GM18517 (cell line): ENCODE measurements at regions not wholly inside any gene's neighbourhood (a gene's known extent, or its start where the extent isn't known, plus 50 kb on each side); places are given as distances from the start of the nearest gene placed in this dataset.

Experiments
- ATAC-seq: cut with Tn5 transposase; IDR thresholded peaks from one replicate; pipeline ENCODE4 v1.9.1; 2021; ENCODE audit warnings: mild to moderate bottlenecking, moderate library complexity; ENCODE audit not compliant: unreplicated experiment

DNA sequence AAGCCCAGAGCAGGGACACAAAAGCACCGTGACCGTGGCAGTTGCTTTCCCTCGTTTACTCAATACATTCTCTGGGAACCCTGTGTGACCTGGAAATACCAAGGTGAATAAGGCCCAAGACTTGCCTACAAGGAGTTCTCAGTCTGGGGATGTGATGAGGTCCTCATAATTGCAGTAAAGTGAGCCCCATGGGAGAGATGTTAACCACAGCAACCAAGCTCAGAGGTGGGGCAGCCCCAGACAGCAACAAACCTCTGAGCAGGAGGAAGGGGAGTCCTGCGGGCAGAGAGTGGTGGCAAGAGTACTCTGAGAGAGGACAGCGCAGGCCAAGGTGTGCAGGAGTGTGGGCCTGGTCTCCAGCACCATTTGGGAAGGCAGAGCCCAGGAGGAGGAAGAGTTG is 91.6 kb downstream of the TTC32 start:
- ATAC-seq = no peak

DNA sequence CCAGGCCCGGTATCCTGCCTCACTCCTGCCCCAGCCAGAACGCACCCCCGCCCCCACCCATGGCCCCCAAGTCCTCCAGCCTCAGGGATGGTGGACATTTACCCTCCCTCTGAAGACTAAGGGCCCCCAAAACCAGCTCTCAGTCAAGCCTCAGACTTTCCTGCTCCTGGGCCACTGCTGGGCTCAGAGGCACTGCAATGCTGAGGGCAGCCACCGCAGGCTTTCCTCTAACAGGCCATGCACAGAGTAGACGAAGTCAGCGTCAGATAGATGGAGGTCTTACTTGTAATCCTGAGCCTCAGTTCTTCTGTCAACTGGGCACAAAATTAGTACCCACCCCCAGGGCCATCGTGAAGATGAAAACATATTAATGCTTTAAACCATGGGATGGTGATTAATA is 92.6 kb downstream of the TTC32 start:
- ATAC-seq = no peak

DNA sequence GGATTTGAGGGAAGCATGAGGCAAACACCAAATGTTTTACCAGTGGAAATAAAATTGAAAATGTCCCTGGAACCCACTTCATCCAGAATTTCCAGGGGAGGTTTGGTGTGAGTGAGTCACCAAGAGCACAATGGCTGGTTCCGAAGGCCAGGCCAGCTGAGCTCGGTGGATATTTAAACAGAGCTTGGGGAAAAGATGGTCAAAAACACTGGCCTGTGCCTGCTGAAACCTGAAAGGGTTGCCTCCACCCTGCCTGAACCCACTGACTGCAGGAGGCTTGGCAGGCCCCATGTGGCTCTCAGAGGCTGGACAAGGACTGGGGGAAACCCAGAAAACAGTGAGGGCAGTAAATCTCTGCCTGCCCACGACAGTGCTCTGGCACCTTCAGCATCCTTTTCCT is 93.9 kb downstream of the TTC32 start:
- ATAC-seq = no peak

DNA sequence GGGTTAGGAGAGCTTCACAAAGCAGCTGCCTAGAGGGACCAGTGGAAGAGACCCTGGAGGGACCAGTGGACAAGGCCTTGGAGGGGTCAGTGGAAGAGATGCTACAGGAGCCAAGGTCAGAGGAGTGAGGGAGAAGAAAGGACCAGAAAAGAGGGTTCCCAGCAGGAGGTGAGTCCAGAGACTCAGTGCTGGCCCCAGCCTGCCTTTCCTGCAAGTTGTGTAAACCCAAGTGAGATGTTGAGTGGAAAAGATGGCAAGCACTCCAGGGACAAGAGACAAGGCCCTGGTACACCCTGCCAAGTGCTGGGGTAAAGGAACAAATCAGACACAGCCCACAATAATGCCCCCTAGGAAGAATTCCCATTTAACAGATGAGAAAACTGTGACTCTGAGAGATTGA is 94.4 kb downstream of the TTC32 start:
- no peak for ATAC-seq

DNA sequence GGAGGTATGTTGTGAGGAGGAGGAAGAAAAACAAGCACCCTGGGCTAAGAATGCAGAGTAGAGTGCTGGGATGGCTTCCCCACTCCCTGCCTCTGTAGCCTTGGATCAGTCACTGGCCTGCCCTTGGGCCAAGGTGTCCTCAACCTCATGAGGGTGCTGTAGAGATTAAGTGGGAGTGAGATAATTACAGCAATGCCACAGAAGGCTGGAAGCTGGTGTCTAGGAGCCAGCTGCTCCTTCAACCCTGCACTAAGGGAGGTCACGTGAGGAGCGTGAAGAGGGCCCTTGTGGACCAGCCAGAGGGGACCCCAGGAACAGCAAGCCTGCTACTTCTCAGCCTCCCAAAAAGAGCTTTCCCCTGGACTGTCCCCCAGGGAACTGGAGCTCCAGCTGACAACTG is 95.2 kb downstream of the TTC32 start:
- ATAC-seq = no peak

DNA sequence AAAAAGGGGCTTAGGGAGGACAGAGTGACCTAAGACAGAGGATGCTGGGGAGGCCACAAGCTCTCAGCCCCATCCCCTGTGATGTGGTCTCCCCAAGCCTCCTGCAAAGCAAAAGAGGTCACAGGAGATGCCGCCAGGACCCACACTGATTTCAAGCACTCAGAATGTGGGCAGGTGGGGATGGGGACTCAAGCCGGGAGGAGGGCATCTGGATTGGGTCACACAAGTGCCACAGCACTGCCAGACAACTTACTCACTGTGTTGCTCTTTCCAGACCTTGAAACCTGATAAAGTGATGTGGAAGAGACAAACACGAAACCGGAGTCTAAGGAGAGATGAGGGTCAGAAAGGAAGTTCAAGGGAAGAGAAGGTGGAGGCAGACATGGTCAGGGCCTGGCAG is 95.7 kb downstream of the TTC32 start:
- ATAC-seq = no peak

DNA sequence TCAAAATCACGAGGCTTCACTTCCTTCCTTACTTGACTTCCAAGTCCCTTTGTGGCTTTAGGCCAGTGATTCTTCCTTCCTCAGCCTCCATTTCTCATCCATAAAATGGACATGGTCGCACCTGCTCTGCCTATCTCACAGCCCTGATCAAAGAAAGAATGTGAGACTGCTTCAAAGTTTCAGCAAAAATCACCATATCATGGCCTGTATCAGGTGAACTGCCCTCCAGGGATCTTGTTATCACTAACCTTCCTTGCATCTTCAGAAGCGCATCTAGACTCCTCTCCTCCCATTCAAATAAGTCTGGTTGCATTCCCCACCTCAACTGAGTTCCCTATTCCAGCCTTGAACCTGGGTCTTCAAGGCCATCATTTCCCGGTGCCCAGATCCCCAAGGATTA is 96.5 kb downstream of the TTC32 start:
- no peak for ATAC-seq

DNA sequence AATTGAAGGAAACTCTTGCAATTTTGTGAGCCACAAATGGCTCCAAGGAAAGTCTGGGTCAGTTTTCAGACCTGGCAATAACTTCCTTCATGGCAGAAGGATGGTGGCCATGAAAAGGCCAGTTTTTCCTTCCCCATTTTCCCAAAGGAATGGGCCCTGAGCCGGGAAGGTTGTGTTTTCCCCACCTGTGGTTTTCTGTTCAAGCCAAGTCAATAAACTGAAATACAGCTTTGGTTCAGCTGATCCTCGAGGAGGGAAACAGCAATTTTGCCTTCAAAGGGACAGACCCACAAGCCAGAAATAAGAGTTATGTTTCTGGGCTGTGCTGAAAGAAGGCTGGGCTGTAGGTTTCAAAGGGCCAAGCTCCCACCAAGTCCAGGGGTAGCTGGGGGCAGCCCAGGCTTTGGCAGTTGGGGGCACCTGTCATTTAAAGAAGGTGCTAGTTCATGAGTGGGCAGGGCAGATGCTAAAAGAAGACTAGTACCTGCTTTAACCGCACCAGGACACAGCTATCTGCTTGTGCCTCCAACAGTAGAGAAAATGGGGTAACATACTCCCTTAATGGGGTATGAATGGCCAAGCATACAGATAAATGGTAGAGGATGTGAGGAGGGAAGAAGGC is 97.0 kb downstream of the TTC32 start:
- ATAC-seq = no peak

DNA sequence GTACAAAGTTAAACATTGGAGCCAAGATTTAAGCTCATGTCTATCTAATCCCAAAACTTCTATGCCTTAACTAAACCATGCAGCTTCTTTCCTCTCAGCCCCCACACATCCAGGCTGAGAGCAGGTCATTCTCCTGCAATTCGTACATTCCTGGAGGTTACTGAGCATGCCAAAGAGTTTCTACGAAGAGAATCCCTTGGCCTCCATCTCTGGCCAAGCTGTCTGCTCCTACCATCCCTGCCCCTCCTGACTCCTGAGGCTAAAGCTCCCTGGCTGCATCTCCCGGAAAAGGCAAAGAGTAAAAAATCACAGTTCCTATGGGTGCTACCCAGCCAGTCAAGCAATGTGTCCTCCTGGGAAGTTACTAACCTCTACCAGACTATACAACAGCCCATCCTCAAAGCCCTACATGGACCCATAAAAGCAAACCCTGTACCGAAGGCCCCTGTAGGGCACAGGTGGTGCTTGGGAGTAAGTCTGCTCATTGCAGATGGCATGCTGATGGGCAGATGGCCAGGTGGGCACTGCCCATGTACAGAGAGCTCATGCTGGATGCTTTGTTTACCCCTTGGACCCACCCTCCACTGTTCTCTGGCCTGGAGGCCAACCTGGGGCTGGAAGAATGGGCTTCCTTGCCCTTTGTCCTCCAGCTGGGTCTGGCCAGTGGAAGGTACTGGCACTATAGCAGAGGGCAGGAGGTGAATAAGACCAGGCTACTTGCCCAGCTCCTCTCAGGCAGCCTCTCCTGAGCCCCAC is 99.5 kb downstream of the TTC32 start:
- no peak for ATAC-seq

DNA sequence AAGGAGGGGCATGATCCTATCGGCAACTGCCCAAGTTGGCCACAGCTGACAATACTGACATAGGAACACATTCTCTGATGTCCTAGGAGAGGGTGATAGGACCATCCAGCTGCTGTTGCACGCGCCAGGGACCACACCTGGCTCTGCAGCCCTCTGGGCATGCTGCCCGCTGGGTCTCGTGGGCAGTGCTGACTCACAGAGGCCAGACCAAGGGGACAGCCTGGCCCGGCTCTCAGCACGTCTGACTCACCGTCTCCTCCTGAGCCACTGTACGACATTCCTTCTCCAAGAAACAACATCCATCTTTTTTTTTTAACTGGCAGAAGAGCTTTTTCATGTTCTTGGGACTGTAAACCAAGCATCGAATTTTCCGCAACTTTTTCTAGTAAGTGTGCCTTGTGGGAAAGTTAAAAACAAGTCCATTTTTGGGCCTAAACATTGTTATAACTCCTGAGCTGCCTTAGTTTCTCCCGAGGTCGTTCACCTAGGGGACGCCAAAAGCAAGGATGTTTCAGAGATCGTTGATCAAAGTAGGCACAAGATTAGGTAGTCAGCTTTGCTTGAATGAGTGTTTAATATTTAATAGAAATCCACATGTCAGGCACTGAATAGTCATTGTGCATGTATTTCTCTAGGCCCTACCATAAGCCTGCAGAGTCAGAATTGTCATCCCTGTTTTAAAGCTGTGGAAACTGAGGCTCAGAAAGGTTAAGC is 100.3 kb downstream of the TTC32 start:
- no peak for ATAC-seq

DNA sequence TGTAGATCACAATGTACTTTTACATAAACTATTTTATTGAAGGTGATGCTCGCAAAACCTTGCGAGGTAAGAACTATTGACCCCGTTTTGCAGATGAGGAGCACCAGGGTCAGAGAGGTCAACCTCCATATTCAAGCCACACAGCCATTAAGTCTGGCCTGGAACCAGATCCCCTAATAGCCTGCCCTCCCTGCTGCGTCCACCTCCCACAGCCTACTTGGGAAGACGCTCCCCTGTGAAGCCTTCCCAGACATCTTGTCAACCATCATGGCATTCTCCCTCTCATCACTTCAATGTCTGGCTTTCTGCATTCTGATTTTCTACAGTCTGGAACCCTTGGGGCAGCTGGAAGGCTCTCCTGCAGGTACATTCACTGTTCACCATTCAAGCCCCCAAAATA is 101.0 kb downstream of the TTC32 start:
- ATAC-seq = no peak

DNA sequence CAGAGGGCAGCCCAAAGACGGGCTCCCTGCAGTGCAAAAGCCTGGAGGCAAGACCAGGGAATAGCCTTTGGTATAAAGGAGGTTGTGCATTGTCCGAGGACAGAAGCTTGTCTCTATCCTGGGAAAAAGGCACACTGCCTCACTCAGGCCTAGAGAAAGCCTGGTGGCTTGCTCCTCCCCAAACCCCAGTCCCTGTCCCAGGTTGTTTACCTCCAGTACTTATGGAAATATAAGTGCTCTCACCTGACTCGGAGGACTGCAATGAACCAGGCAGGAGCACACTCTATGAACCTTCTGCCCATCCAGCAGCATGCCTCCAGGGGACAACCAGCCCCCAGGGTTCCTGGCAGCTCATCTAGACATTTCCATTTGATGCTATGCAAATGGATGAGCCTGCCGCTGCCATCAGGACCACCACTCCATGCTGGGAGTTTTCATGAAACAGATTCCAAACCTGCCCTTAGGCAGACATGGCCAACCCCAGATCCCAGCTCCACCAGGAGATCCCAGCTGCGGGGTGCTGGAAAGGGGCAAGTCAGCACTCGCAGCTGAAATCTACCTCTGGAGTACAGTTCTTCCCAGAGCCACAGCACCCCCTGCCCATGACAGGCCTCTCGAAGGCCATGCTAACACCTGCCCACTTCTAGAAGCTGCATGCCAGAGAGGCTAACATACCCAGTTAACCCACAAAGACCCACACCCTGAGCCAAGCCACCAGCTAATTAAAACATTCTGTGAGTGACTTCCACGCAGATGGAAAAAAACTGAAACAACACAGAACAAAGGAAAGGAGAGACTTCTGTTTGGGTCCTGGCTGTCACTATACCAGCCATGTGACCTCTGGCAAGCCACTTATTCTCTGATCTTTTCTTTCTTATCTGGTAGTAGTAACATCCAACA is 101.7 kb downstream of the TTC32 start:
- no peak for ATAC-seq

DNA sequence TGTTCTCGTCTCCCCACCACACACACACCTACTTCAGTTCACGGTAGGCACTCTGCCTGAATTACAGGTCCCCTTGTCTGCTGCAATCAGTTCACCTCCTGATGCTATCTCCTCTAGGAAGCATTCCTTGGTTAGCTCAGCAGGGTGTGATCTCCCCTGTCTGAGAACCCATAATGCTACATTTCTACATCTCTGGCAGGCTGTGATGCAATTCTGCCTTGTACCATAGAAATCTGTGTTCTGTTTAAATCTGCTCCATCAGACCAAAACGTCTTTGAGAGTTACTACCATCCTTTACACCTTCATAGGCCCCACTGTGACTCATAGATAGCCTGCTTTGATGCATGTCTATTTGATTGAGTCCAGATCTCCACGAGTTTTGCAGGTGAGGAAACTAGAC is 103.9 kb downstream of the TTC32 start:
- ATAC-seq = no peak

DNA sequence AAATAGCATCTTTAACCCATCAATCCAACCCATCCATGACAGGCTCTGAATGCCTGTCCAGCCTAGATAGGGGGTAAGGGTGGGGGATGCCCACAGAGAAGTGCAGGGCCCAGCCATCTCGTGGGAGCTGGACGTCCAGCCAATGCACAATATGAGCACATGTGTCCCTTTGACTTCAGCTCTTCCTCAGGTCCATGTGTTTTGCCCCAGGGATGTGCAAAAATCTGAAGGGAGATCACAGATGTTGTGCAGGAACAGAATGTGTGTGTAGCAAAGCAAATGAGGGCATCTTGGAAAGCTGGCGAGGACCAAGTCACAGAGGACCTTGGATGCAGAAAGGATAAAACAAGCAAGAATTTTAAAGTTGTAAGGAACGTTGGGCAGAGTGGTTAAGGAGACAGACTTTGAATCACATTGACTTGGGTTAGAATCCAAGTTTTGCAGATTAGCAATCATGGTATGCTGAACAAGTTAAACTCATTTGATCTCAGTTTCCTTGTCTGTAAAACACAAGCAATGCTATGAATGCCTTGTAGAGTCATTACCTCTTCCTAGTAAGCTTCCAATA is 104.5 kb downstream of the TTC32 start:
- no peak for ATAC-seq

DNA sequence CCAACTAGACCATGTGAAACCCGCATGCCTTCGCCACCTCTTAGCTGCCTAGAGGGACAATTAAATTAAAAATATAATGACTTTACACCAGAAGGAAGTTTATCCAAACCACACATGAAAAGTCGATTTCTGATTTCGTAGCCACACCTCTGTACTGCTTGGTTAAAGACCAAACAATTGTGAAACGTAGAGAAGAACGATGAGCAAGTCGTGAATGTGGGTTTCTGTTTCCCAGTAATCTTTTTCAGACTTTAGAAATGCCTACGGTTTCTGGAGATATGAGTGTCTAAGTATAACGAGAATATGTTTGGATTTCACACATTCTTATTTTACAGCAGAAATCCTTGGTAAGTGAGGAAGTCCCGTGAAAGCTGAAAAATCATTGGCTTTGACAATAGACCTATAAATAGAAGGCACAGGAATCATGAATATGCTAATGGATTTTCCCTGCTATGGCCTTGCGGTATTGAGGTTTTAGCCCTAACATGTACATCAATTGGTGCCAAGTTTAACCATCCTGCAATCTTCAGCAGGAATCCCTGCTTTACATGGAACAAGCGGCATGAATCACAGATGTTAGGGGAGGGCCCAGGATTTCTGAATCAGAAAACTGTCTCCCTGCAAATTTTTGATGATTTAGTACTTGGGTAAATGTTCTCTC is 105.6 kb downstream of the TTC32 start:
- no peak for ATAC-seq

DNA sequence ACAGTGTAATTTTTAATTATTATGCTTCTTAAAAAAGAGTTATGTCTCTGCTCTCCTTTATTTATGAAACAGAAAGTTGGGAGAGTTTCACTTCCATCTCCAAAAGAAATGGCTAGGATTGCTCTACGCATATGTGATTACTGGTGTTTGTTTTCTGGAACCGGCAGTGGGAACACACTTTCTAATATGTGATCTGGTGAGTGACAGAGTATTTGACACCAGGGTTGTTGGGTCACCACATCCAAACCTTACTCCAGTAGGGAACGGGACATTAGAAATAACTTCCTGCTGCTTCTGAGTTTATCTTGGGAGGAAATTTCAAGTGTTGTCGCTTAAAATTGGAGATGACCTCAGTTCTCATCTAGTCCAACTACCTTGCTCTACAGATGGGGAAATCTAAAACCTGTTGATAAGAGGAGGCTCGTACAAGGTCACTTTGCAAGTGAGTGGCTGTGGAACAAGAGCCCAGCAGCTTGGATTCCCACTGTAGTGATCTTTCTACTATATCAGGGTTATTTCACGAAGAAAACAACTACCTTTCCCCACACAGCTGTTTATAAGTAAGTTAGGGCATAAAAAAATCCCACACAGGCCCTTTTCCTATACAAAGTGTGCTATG is 108.5 kb downstream of the TTC32 start:
- ATAC-seq = no peak

DNA sequence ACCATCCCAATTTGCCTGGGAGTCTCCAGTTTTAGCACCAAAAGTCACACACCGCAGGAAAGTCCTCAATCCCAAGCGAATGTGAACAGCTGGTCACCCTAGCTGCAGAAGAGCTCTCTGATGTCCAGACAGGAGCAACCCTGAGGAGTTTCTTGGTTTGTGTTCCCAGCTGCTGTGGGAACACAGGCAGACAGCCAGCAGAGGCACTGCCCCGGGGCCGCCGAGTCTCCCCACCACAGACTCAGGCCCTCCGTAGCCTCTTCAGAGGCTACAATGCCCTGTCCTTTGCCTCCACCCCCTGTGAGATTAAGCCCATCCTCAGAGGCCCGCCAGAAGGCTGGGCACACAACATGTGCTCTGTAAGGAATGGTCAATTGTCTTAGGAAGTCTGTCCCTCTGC is 111.5 kb downstream of the TTC32 start:
- no peak for ATAC-seq

DNA sequence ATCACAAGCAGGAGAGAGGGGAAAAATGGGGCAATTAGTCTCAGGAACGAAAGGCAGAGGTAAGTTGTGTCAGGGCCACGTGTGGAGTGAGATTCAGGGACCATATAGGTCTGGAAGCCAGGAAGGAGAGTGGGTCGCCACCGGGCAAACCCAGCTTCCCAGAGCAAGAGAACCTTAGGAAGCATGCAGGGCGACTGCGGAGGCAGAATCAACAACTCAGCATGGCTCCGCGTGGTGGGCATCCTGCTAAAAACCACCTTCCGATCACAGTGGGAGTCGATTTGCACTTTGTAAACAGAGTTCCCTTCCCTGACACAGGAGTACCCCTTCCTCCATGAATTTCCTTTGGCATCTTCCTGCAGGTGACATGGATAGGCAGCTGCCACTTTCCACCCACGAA is 114.6 kb downstream of the TTC32 start:
- no peak for ATAC-seq

DNA sequence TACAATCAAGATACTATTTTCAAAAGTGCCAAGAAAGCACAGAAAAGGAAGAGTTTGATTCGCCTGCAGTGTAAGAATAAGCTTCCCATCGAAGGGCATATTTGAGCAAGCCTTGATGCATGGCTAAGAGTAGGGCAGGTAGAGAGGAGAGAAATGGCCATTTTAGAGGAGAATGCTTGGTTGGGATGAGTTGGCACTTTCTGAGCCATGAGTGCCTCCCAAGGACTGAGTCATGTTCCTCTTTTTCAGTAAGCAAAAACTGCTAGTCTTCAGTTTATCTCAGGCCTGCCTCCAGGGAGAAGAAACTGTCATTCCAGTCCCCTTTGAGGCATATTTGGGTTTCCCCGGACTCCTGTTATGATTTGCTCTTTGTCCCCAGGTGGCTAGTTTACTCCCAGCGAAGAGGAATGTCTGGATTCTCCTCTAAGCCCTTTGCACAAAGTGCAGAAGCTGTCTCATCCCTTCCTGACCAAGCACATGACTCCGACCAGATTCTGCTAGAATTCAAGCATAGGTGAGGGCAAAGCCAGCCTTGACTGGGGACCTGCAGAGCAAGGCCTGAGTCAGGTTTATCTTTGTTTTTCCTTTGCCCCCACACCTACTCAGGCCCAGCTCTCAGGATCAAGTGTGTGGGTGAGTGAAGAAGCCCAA is 115.2 kb downstream of the TTC32 start:
- no peak for ATAC-seq
